Fibroblast of skin of back (primary cell): ENCODE measurements at regions not wholly inside any gene's neighbourhood (a gene's known extent, or its start where the extent isn't known, plus 50 kb on each side); places are given as distances from the start of the nearest gene placed in this dataset.
"Not testable (repeated sequence)": the region's sequence is repeated elsewhere in the genome, so short reads cannot be mapped to it uniquely, and the experiment has no call there.

Experiments used
- DNase-seq: peaks from one replicate; pipeline ENCODE4 v3.0.0-alpha.2; 2013

DNA sequence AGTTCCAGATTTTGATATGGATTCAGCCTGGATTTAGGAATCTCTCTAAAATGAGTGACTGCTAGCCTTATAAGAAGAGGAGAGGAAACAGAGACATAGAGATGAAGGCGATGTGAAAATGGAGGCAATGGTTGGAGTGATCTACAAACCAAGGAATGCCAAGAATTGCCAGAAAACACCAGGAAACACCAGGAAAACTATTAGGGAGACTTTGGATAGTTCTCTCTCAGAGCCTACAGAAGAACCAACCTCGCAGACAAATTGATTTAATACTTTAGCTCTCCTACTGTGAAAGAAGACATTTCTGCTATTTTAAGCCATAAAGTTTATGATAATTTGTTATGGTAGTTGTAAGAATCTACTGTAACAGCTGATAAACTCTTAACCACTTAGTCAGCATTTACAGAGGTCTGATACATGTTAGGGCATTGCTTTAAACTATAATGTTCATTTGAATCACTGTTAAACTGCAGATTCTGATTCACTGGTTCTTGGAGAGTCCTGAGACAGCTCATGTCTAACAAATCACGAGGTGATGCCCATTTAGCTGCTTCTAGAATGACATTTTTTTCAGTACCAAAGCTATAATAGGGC, 1702.6 kb upstream of the LRRTM1 start:
- DNase-seq: peak; percentile 1

- DNase-seq: not testable (repeated sequence)
Observed at GRCh38 chr2:82005889-82006288, 1701.3 kb upstream of the LRRTM1 start.

DNA sequence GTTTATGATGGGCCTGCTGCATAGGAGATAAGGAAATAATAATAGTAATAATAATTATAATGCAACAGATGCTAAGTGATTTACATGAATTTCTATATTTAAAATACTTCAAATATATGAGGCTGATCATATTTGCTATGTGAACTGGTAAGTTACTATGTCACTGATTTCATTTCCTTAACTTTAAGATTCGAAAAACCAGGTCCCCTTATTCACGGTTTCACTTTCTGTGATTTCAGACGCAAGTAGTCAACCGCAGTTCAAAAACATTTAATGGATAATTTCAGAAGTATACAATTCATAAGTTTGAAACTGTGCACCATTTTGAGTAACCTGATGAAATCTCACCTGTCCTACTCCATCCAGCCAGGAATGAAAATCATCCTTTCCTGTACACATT, 1697.1 kb upstream of the LRRTM1 start:
- DNase-seq: no peak

DNA sequence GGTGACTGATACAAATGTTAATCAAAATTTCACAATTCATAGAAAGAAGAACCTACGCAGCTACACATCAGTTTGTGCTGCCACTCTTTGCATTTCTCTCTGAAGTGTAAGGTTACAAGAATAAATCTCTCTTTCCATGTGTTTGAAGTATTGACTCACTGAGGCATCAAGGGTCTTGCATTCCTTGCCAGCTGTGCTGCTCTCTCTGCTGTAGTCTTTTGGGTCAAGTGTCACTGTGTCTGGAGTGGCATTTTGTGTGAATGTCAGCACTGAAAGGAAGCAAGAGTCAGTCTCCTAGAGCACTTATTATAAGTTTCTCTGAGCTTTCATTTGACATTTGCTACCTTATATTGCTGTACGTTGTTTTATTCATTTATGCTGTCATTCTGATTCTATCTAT, 1696.1 kb upstream of the LRRTM1 start:
- DNase-seq: no peak

- DNase-seq: no peak
Observed at GRCh38 chr2:81996332-81996731, 1691.8 kb upstream of the LRRTM1 start.

DNA sequence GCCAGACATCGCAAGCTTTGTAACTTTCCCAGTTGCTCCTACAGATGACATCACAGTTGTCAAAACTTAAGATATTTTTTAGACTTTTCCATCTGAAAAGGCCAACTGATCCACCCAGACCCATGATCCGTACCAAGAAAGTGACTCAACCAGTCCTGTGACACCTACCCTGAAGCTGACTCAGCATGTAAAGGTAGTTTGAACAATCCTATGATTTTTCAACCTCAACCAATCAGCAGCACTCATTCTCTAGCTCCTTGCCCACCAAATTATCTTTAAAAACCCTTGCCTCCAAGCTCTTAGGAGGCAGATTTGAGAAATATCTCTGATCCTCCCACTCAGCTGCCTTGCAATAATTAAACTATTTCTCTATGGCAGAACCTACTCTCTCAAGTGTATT, 1686.7 kb upstream of the LRRTM1 start:
- DNase-seq: no peak

DNA sequence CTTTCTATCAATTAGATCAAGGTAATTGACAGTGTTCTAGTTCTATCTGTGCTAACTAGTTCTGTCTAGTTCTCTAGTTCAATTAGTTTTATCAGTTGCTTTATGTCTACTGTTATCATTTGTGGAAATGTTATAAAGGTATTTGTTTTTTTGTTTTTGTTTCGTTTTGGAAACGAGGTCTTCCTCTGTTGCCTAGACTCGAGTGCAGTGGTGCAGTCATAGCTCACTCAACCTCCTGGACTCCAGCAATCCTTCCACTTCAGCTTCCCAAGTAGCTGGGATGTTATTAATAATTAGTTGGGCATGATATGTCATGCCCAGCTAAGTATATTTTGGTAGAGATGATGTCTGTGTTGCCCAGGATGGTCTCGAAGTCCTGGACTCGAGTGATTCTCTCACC, 1682.8 kb upstream of the LRRTM1 start:
- no peak for DNase-seq

DNA sequence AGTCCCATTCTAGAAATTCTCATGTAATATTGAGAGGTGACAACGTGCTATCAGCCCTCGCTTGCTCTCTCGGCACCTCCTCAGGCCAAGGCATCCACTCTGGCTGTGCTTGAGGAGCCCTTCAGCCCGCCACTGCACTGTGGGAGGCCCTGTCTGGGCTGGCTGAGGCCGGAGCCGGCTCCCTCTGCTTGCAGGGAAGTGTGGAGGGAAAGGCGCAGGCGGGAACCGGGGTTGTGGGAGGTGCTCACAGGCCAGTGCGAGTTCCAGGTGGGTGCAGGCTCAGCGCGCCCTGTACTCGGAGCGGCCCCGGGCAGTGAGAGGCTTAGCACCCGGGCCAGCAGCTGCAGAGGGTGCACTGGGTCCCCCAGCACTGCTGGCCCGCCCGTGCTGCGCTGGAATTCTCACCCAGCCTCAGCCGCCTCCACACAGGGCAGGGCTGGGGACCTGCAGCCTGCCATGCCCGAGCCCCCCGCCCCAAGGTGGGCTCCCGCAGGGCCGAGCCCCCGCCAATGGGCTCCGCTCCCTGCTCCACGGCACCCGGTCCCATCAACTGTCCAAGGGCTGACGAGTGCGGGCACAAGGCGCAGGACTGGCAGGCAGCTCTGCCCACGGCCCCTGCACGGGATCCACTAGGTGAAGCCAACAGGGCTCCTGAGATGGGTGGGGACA, 1680.6 kb upstream of the LRRTM1 start:
- no peak for DNase-seq

GRCh38 chr2:81981585-81981984, 1677.0 kb upstream of the LRRTM1 start:
- no peak for DNase-seq

- no peak for DNase-seq
Observed at GRCh38 chr2:81979086-81979485, 1674.5 kb upstream of the LRRTM1 start.

DNA sequence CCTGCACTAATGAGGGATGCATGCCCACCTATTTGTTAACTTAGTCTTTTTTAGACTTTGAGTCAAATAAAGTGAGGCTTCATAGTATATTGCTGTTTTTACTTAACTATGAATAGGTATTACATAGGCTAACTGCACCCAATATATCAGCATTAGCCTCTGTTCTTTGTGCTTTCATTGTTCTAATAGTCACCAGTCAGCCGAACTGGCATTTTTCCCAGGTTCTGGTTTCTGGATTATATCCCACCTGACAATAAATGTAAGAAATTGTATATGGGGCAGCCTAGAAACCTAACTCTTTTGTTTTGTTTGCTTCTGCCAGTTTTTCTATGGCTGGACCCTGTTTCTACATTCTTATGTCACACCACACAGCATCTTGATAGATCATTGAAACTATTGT, 1672.4 kb upstream of the LRRTM1 start:
- DNase-seq: no peak

DNA sequence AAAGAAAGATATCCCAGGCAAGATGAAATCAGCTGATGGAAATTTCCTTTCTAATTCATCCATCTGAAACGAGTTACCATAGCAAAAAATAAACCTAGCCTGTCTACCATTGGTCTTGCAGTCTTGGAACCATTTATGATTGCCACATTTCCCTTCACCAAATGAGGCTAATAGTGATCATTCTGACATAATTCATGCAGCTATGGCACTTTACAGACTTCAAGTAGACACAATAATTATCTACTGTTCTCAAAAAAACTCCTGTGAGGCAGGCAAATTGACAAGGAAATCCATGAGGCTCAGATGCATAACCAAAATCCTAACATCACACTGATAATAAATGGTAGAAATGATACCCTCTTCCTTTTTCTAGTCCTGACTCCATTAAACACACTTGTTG, 1669.7 kb upstream of the LRRTM1 start:
- DNase-seq: no peak

DNA sequence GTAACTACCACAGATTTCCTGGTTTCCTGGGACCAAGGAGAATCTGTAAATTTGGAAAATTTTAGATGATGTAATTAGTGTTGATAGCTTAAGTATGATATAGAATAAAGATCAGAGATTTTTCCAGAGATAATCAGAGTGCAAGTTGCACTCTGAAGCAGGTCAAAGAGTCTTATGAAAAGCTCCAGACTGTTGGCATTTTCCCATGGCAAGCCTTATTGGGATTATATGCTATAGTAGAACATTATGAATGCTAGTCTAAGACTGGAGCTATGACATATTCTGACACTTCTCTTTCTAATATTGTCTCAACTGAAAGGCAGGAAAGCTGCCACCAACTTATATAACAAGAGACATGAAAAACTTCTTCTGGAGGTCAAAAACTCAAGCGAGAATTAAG, 1638.3 kb upstream of the LRRTM1 start:
- no peak for DNase-seq

GRCh38 chr2:81942136-81942680, 1637.7 kb upstream of the LRRTM1 start:
- no peak for DNase-seq

DNA sequence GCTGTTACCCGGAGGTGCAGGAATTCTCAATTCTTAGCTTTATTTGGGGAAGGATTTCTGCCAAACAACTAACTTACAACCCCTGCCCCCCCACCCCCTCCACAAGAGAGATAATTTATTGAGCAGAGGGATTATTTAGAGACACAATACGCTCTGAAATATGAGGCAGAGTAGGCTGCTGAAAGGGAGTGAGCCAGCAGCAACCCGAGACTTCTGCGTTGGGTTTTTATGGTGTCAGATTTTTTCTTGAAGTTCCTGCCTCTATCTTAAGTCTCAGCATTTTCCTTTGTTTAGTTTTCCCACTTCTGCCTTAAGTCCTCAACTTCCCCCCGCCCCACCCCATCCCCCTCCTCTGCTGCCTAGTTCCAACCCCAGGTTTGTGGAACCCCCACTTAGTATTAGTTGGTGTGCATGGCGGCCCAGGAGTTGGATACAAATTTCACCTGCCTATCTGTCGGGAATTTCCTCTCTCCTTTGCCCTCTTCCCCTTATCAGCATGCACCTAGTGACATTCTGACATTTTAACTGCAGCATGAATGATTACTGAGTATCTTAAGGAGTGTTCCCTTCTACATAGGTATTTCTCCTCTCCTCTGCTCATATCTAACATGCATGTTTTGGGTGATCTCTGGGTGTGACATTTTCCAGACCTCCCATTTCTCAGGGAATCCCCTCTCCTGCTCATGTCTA, 1635.9 kb upstream of the LRRTM1 start:
- no peak for DNase-seq

DNA sequence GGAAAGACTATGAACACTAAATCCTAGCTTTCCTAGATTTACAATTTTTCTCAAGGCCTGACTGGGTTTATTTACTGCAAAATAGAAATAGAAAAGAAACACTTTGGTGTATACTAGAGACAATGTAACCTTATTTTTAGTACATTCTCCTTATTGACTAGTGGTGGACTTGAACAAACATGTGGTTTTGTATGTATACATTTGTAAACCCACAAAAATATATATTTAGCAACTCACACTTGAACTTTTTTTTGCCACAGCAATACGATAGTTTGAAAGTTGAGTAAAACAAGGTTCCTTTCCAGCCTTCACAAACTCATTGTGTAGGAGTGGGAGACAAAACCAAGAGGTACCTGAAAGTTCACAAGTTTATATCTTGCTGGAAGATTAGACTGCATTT, 1633.4 kb upstream of the LRRTM1 start:
- DNase-seq: no peak

DNA sequence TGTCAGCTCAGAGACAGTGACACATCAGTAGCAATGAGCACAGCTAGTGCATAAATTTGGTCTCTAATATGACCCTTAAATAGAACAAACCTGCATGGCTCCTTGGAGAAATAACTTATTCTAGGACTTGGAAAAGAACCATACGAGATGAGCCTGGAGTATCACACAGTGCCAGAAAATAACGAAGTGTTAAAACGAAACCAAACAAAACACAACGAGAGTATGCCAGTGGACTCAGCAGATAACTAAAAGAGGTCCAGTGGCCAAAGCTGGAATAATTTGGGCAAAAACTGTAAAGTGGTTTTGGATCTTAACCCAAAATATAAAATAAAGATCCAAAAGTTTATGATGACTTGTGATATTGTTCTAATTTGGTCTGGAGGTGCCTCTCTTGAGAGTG, 1599.0 kb upstream of the LRRTM1 start:
- no peak for DNase-seq

DNA sequence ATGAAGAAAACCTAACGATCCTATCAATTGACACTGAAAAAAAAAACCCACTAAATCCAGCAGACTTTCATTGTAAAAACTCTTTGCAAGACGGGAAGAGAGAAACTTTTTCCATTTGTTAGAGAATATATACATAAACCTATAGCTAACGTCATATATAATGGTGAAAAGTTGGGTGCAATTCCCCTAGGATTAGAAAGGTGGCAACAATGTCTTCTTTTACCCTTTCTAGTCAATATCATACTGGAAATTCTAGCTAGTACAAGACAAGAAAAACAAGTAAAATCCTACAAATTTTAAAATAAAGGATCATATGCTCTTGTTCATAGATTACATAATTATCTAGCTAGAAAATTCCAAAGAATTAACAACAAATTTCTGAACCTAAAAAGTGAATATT, 1596.5 kb upstream of the LRRTM1 start:
- DNase-seq: peak; percentile 1

DNA sequence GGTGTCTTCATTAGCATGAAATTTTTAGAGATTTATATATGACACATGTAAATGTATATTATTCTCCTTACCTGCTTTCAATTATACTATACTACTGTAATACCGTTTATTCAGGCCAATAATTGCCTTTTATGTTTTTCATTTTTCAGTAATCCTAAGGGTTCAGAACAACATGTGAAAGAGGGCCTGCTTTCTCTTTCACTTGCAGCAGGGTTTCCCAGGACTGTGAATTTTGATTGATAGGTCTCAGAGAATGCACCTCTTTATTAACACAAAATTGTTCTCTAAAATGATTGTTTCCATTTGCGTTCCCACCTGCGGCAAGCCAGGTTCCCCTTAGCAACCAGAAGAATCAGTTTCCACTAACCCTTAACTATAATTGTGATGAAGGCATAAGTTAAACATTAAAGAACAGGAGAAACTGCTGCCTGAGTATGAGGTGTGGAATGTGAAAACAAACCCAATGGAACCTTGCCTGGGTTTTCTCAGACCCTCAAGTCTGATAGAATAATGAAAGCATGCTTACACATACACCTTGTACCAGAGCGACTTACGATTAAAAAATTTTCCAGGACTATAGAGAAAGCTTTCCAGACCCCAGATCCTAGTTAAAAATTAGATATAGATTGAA, 1591.2 kb upstream of the LRRTM1 start:
- no peak for DNase-seq

DNA sequence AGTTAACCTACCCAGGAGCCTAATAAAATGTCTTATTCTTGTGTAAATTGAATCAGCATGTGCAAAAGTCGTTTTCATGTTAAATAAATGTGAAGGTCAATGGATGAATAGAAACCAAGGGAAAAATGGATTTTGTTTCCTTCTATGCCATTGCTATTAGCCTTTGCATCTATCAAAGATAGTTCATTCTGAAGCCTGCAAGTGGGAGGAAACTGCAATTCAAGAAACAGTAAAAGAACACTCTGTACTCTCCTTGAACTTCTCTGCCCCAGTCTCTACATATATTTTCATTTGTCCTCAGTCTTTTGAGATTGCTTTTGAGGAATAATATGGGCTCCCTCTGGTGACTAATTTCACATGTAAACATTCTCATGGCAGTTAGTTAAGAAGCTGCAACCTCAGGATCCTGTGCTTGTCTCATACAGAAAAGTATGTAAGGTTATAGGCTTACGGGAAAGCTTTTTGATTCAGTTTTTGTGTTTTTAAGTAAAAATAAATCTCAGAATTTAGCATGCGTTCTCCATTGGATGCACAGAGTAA, 1590.0 kb upstream of the LRRTM1 start:
- DNase-seq: peak; percentile 16

- no peak for DNase-seq
Observed at GRCh38 chr2:81876624-81877023, 1572.1 kb upstream of the LRRTM1 start.

GRCh38 chr2:81872006-81872405, 1567.5 kb upstream of the LRRTM1 start:
- no peak for DNase-seq

DNA sequence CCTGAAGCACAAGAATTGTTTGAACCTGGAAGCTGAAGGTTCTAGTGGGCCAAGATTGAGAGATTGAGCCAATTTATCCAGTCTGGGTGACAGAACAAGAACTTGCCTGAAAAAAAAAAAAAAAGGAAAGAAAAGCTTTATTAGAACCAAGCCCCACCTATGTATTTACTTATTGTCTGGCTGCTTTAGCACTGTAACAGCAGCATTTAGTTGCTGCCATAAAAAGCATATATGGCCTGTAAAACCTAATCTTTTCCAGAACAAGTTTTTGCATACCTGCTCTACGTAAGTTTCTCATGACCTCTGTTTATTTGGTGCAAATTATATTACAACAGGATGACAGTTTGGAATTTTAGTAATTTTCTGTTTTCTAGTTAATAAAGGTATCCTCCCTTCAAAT, 1565.6 kb upstream of the LRRTM1 start:
- no peak for DNase-seq
